HCT116 (cell line): ENCODE measurements at regions not wholly inside any gene's neighbourhood (a gene's known extent, or its start where the extent isn't known, plus 50 kb on each side); places are given as distances from the start of the nearest gene placed in this dataset.

Source experiments
- ATF3 ChIP-seq: IDR thresholded peaks from 2 replicates; pipeline ENCODE4 v1.6.1; 2012
- EGR1 ChIP-seq: IDR thresholded peaks from 2 replicates; pipeline ENCODE4 v1.6.1; 2012; ENCODE audit warnings: low read depth
- EZH2 ChIP-seq: fragments of 200-600 bp; sonication (generic); IDR thresholded peaks from 2 replicates; pipeline ENCODE4 v1.6.1; 2017; ENCODE audit warnings: antibody characterized with exemption, mixed run types
- POLR2A ChIP-seq: IDR thresholded peaks from 2 replicates; pipeline ENCODE4 v1.7.0; 2011; ENCODE audit warnings: borderline replicate concordance; ENCODE audit not compliant: insufficient read depth, insufficient read length; ENCODE audit errors: extremely low read depth
- POLR2AphosphoS5 ChIP-seq: IDR thresholded peaks from 2 replicates; pipeline ENCODE4 v1.6.1; 2011; ENCODE audit warnings: mild to moderate bottlenecking, low read depth, low read length, moderate library complexity
- SIN3A ChIP-seq: IDR thresholded peaks from 2 replicates; pipeline ENCODE4 v1.6.1; 2012; ENCODE audit warnings: low read depth
- SRF ChIP-seq: IDR thresholded peaks from 2 replicates; pipeline ENCODE4 v1.6.1; 2012; ENCODE audit warnings: low read depth
- YY1 ChIP-seq: IDR thresholded peaks from 2 replicates; pipeline ENCODE4 v1.6.1; 2011; ENCODE audit warnings: low read length, low read depth, moderate library complexity, mild to moderate bottlenecking; ENCODE audit not compliant: insufficient replicate concordance; ENCODE audit errors: extremely low read depth
- TF ChIP-seq, protein P1 (sequence below), 3 experiments: fragments of 200-600 bp in 1 of 3; sonication (generic) in 1 of 3; IDR thresholded peaks in 2 of 3; conservative IDR thresholded peaks in 1 of 3; 2 replicates each; pipeline ENCODE4 v1.5.1; 2012 to 2017; ENCODE audit warnings: low read depth in 2 of 3, low read length in 2 of 3, antibody characterized with exemption in 1 of 3, borderline replicate concordance in 1 of 3, control low read depth in 1 of 3, mild to moderate bottlenecking in 1 of 3, mixed read lengths in 1 of 3, mixed run types in 1 of 3, moderate library complexity in 1 of 3; ENCODE audit not compliant: insufficient read depth in 1 of 3
- TF ChIP-seq, protein P2 (sequence below): IDR thresholded peaks from 2 replicates; pipeline ENCODE4 v1.6.1; 2012; ENCODE audit warnings: low read depth
- TF ChIP-seq, protein P3 (sequence below): IDR thresholded peaks from 2 replicates; pipeline ENCODE4 v1.6.1; 2012

DNA sequence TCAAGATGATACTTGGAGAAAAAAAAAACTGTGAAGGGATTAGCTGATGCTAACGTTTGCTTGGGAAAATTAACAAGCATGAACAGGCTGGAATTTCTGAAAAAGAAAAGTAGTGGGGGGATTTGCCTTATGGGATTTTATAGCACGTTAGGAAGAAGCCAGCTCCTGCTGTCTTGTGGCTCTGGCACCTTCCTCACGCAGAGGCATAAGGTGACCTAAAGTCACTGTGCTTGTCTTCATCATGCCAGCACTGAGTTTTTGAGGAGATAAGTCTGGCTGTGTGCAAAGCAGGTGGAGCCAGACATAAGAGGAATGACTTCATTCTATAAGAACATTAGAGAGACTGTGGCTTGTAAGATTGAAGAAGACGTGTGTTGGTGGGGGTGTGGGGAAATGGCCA, 94.4 kb upstream of the MAP1B start:
- TF ChIP-seq, protein P1, sequence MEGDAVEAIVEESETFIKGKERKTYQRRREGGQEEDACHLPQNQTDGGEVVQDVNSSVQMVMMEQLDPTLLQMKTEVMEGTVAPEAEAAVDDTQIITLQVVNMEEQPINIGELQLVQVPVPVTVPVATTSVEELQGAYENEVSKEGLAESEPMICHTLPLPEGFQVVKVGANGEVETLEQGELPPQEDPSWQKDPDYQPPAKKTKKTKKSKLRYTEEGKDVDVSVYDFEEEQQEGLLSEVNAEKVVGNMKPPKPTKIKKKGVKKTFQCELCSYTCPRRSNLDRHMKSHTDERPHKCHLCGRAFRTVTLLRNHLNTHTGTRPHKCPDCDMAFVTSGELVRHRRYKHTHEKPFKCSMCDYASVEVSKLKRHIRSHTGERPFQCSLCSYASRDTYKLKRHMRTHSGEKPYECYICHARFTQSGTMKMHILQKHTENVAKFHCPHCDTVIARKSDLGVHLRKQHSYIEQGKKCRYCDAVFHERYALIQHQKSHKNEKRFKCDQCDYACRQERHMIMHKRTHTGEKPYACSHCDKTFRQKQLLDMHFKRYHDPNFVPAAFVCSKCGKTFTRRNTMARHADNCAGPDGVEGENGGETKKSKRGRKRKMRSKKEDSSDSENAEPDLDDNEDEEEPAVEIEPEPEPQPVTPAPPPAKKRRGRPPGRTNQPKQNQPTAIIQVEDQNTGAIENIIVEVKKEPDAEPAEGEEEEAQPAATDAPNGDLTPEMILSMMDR (IDR thresholded peaks at IDR 0.05 in 2 of 3, conservative IDR thresholded peaks at IDR 0.05 in 1 of 3; ENCODE audit: borderline replicate concordance in 1 of 3, insufficient read depth in 1 of 3, low read depth in 2 of 3, low read length in 2 of 3) = no peak
- TF ChIP-seq YY1 (no peak), POLR2AphosphoS5 (no peak), EZH2 (no peak), ATF3 (no peak), SRF (no peak), SIN3A (no peak), EGR1 (no peak), POLR2A (no peak)
- TF ChIP-seq, protein P2, sequence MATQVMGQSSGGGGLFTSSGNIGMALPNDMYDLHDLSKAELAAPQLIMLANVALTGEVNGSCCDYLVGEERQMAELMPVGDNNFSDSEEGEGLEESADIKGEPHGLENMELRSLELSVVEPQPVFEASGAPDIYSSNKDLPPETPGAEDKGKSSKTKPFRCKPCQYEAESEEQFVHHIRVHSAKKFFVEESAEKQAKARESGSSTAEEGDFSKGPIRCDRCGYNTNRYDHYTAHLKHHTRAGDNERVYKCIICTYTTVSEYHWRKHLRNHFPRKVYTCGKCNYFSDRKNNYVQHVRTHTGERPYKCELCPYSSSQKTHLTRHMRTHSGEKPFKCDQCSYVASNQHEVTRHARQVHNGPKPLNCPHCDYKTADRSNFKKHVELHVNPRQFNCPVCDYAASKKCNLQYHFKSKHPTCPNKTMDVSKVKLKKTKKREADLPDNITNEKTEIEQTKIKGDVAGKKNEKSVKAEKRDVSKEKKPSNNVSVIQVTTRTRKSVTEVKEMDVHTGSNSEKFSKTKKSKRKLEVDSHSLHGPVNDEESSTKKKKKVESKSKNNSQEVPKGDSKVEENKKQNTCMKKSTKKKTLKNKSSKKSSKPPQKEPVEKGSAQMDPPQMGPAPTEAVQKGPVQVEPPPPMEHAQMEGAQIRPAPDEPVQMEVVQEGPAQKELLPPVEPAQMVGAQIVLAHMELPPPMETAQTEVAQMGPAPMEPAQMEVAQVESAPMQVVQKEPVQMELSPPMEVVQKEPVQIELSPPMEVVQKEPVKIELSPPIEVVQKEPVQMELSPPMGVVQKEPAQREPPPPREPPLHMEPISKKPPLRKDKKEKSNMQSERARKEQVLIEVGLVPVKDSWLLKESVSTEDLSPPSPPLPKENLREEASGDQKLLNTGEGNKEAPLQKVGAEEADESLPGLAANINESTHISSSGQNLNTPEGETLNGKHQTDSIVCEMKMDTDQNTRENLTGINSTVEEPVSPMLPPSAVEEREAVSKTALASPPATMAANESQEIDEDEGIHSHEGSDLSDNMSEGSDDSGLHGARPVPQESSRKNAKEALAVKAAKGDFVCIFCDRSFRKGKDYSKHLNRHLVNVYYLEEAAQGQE = no peak
- TF ChIP-seq, protein P3, sequence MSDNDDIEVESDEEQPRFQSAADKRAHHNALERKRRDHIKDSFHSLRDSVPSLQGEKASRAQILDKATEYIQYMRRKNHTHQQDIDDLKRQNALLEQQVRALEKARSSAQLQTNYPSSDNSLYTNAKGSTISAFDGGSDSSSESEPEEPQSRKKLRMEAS = no peak
